Uterus (tissue), 2 donors: ENCODE measurements at regions not wholly inside any gene's neighbourhood (a gene's known extent, or its start where the extent isn't known, plus 50 kb on each side); places are given as distances from the start of the nearest gene placed in this dataset.

Experiments
- CTCF ChIP-seq, 4 experiments: fragments of 200-600 bp in 2 of 4; fragments of 450-650 bp in 2 of 4; sonication (generic) in 2 of 4; IDR thresholded peaks; one replicate each; pipeline ENCODE4 v1.5.1; 2016 to 2019; ENCODE audit warnings: antibody characterized with exemption in 4 of 4, mild to moderate bottlenecking in 2 of 4, moderate library complexity in 1 of 4
- POLR2A ChIP-seq, 2 donors: fragments of 450-650 bp; IDR thresholded peaks; one replicate each; pipeline ENCODE4 v1.6.1; 2016; ENCODE audit warnings: antibody characterized with exemption in 2 of 2, mild to moderate bottlenecking in 1 of 2, moderate library complexity in 1 of 2

- TF ChIP-seq CTCF (IDR thresholded peaks at IDR 0.05) (no peak), POLR2A (IDR thresholded peaks at IDR 0.05) (no peak)
Observed at GRCh38 chr6:14502551-14502950, 385.0 kb downstream of the CD83 start.
